Smooth muscle cell (in vitro differentiated cells): ENCODE measurements at regions not wholly inside any gene's neighbourhood (a gene's known extent, or its start where the extent isn't known, plus 50 kb on each side); places are given as distances from the start of the nearest gene placed in this dataset.
"Not testable (repeated sequence)": the region's sequence is repeated elsewhere in the genome, so short reads cannot be mapped to it uniquely, and the experiment has no call there.

Experiments
- DNase-seq: peaks from one replicate; lab custom pipeline; 2025; ENCODE audit not compliant: unreplicated experiment; lab: John Stamatoyannopoulos, UW
- H2AFZ ChIP-seq: fragments of 200-600 bp; sonication (generic); 2 replicates; pipeline ENCODE4 v1.6.0; 2016; ENCODE audit warnings: antibody characterized with exemption, low read depth, mild to moderate bottlenecking
- H3F3A ChIP-seq: fragments of 200-600 bp; sonication (generic); 2 replicates; pipeline ENCODE4 v1.6.0; 2017; ENCODE audit warnings: antibody characterized with exemption, low read depth
- H3K27ac ChIP-seq: fragments of 200-600 bp; sonication (generic); 2 replicates; pipeline ENCODE4 v1.5.1; 2016; ENCODE audit warnings: low read depth, mild to moderate bottlenecking
- H3K27me3 ChIP-seq: fragments of 200-600 bp; sonication (generic); 2 replicates; pipeline ENCODE4 v1.6.1; 2016; ENCODE audit warnings: low read depth, mild to moderate bottlenecking
- H3K36me3 ChIP-seq: fragments of 200-600 bp; sonication (generic); 2 replicates; pipeline ENCODE4 v1.5.1; 2016; ENCODE audit warnings: low read depth
- H3K4me1 ChIP-seq: fragments of 200-600 bp; sonication (generic); 2 replicates; pipeline ENCODE4 v1.5.1; 2016; ENCODE audit warnings: low read depth
- H3K4me2 ChIP-seq: fragments of 200-600 bp; sonication (generic); 2 replicates; pipeline ENCODE4 v1.6.0; 2016; ENCODE audit warnings: mild to moderate bottlenecking
- H3K4me3 ChIP-seq: fragments of 200-600 bp; sonication (generic); 2 replicates; pipeline ENCODE4 v1.5.1; 2016; ENCODE audit warnings: mild to moderate bottlenecking
- H3K79me2 ChIP-seq: fragments of 200-600 bp; sonication (generic); 2 replicates; pipeline ENCODE4 v1.6.0; 2016; ENCODE audit warnings: low read depth, mild to moderate bottlenecking
- H3K9ac ChIP-seq: fragments of 200-600 bp; sonication (generic); 2 replicates; pipeline ENCODE4 v1.6.0; 2016; ENCODE audit warnings: low read depth
- H3K9me3 ChIP-seq: fragments of 200-600 bp; sonication (generic); replicated peaks from 2 replicates; pipeline ENCODE4 v1.5.1; 2016; ENCODE audit warnings: low read depth
- H4K20me1 ChIP-seq: fragments of 200-600 bp; sonication (generic); 2 replicates; pipeline ENCODE4 v1.6.0; 2016; ENCODE audit warnings: low read depth
- CTCF ChIP-seq: fragments of 200-600 bp; sonication (generic); IDR thresholded peaks from 2 replicates; pipeline ENCODE4 v1.5.1; 2017; ENCODE audit warnings: borderline replicate concordance, mild to moderate bottlenecking, antibody characterized with exemption; ENCODE audit not compliant: insufficient read depth, poor library complexity, severe bottlenecking
- WGBS: methylation state at CpG from one replicate; pipeline ENCODE4 v1.1.7; 2016; ENCODE audit warnings: low lambda C conversion rate; 5-methylcytosine and 5-hydroxymethylcytosine counted together

GRCh38 chr2:47728551-47728950 lies 54.4 kb upstream of the MSH6 start:
- no peaks in the 10 kb centered on the region for H3K27me3 ChIP-seq
- H3K9me3 ChIP-seq, result no peaks in the 10 kb centered on the region
- no peaks in the 10 kb centered on the region for H3K79me2 ChIP-seq
- no peaks in the 10 kb centered on the region for H3K36me3 ChIP-seq
- no peak overlapping the region for H3K4me3 ChIP-seq
- no peak overlapping the region for H3K4me2 ChIP-seq
- no peak for DNase-seq
- H3K9ac ChIP-seq, result no peak overlapping the region
- H3K27ac ChIP-seq, result no peak overlapping the region
- no peak for TF ChIP-seq CTCF
- no peaks in the 10 kb centered on the region for H4K20me1 ChIP-seq
- H3K4me1 ChIP-seq, result peaks cover 5% of the 10 kb centered on the region
- 63% methylated on average over 4 of the region's 4 CpGs for WGBS
- no peak overlapping the region for H2AFZ ChIP-seq
- no peaks in the 10 kb centered on the region for H3F3A ChIP-seq

- no peak overlapping the region for H3K4me3 ChIP-seq
- no peaks in the 10 kb centered on the region for H3F3A ChIP-seq
- no peak overlapping the region for H3K4me2 ChIP-seq
- H2AFZ ChIP-seq, result no peak overlapping the region
- no peak for TF ChIP-seq CTCF
- H3K9me3 ChIP-seq, result no peaks in the 10 kb centered on the region
- H3K4me1 ChIP-seq, result peaks cover 5% of the 10 kb centered on the region
- H4K20me1 ChIP-seq, result no peaks in the 10 kb centered on the region
- no peak overlapping the region for H3K27ac ChIP-seq
- H3K27me3 ChIP-seq, result no peaks in the 10 kb centered on the region
- H3K79me2 ChIP-seq, result no peaks in the 10 kb centered on the region
- 63% methylated on average over 3 of the region's 3 CpGs for WGBS
- no peak overlapping the region for H3K9ac ChIP-seq
- DNase-seq, result no peak
- H3K36me3 ChIP-seq, result no peaks in the 10 kb centered on the region
Measured at GRCh38 chr2:47727956-47728355, 55.0 kb upstream of the MSH6 start.

GRCh38 chr2:47726978-47727377 lies 56.0 kb upstream of the MSH6 start:
- not testable (repeated sequence) for H3K36me3 ChIP-seq, H3K27me3 ChIP-seq, DNase-seq, H3F3A ChIP-seq, H3K9ac ChIP-seq, H3K4me2 ChIP-seq, H3K79me2 ChIP-seq, H3K4me1 ChIP-seq, H3K27ac ChIP-seq, H4K20me1 ChIP-seq, H3K9me3 ChIP-seq, H2AFZ ChIP-seq, H3K4me3 ChIP-seq
- 23% methylated on average over 1 of the region's 1 CpG for WGBS

- Histone ChIP-seq H3K4me3 (no peak overlapping the region), H2AFZ (no peak overlapping the region), H3K27me3 (no peaks in the 10 kb centered on the region), H3K4me1 (peaks cover 5% of the 10 kb centered on the region), H3K4me2 (no peak overlapping the region), H4K20me1 (no peaks in the 10 kb centered on the region), H3K27ac (no peak overlapping the region), H3K9ac (no peak overlapping the region), H3K79me2 (no peaks in the 10 kb centered on the region), H3F3A (no peaks in the 10 kb centered on the region), H3K9me3 (no peaks in the 10 kb centered on the region), H3K36me3 (no peaks in the 10 kb centered on the region)
- TF ChIP-seq CTCF, result no peak
- no peak for DNase-seq
- WGBS, result 75% methylated on average over 2 of the region's 2 CpGs
Measured at GRCh38 chr2:47725808-47726207, 57.1 kb upstream of the MSH6 start.
